ENCODE measurements at regions not wholly inside any gene's neighbourhood (a gene's known extent, or its start where the extent isn't known, plus 50 kb on each side); places are given as distances from the start of the nearest gene placed in this dataset.

- DNase-seq (ENCODE audit: low read depth) (no peak), FAIRE-seq (no peak)
- Histone ChIP-seq H3K4me3 (ENCODE audit: low read depth, low read length) (no peak overlapping the region), H3K27me3 (ENCODE audit: control insufficient read depth, insufficient read depth, low read length) (no peaks in the 10 kb centered on the region), H3K36me3 (ENCODE audit: control insufficient read depth, insufficient read depth, low read length) (no peaks in the 10 kb centered on the region)
- TF ChIP-seq CTCF (IDR thresholded peaks at IDR 0.05; ENCODE audit: insufficient read depth, low read length, severe bottlenecking): no peak
Observed at GRCh38 chr1:4444086-4444485, 210.3 kb upstream of the AJAP1 start.

- H3K36me3 ChIP-seq (ENCODE audit: control insufficient read depth, insufficient read depth, low read length): no peaks in the 10 kb centered on the region
- H3K27me3 ChIP-seq (ENCODE audit: control insufficient read depth, insufficient read depth, low read length): no peaks in the 10 kb centered on the region
- TF ChIP-seq CTCF (IDR thresholded peaks at IDR 0.05; ENCODE audit: insufficient read depth, low read length, severe bottlenecking): no peak
- FAIRE-seq (no peak), DNase-seq (ENCODE audit: low read depth) (no peak)
- no peak overlapping the region for H3K4me3 ChIP-seq (ENCODE audit: low read depth, low read length)
Observed at GRCh38 chr1:4447778-4448420, 206.5 kb upstream of the AJAP1 start.

- H3K36me3 ChIP-seq (ENCODE audit: control insufficient read depth, insufficient read depth, low read length): no peaks in the 10 kb centered on the region
- no peak for DNase-seq (ENCODE audit: low read depth)
- FAIRE-seq: no peak
Observed at GRCh38 chr1:4449972-4450371, 204.4 kb upstream of the AJAP1 start.

GRCh38 chr1:4452701-4453100 is 201.7 kb upstream of the AJAP1 start:
- FAIRE-seq (no peak), DNase-seq (ENCODE audit: low read depth) (no peak)
- TF ChIP-seq CTCF (IDR thresholded peaks at IDR 0.05; ENCODE audit: insufficient read depth, low read length, severe bottlenecking): no peak
- no peak overlapping the region for H3K4me3 ChIP-seq (ENCODE audit: low read depth, low read length)
- no peaks in the 10 kb centered on the region for H3K36me3 ChIP-seq (ENCODE audit: control insufficient read depth, insufficient read depth, low read length)
- no peaks in the 10 kb centered on the region for H3K27me3 ChIP-seq (ENCODE audit: control insufficient read depth, insufficient read depth, low read length)

More at GRCh38 chr1:4449972-4450371, 204.4 kb upstream of the AJAP1 start:
- no peaks in the 10 kb centered on the region for H3K27me3 ChIP-seq (ENCODE audit: control insufficient read depth, insufficient read depth, low read length)
- no peak overlapping the region for H3K4me3 ChIP-seq (ENCODE audit: low read depth, low read length)
- TF ChIP-seq CTCF (IDR thresholded peaks at IDR 0.05; ENCODE audit: insufficient read depth, low read length, severe bottlenecking): no peak

GRCh38 chr1:4460052-4460451 is 194.4 kb upstream of the AJAP1 start:
- no peak for TF ChIP-seq CTCF (IDR thresholded peaks at IDR 0.05; ENCODE audit: insufficient read depth, low read length, severe bottlenecking)
- DNase-seq (ENCODE audit: low read depth) (no peak), FAIRE-seq (no peak)
- Histone ChIP-seq H3K27me3 (ENCODE audit: control insufficient read depth, insufficient read depth, low read length) (no peaks in the 10 kb centered on the region), H3K36me3 (ENCODE audit: control insufficient read depth, insufficient read depth, low read length) (no peaks in the 10 kb centered on the region), H3K4me3 (ENCODE audit: low read depth, low read length) (no peak overlapping the region)

GRCh38 chr1:4460651-4461050 is 193.8 kb upstream of the AJAP1 start:
- FAIRE-seq (no peak), DNase-seq (ENCODE audit: low read depth) (no peak)
- Histone ChIP-seq H3K27me3 (ENCODE audit: control insufficient read depth, insufficient read depth, low read length) (no peaks in the 10 kb centered on the region), H3K36me3 (ENCODE audit: control insufficient read depth, insufficient read depth, low read length) (no peaks in the 10 kb centered on the region), H3K4me3 (ENCODE audit: low read depth, low read length) (no peak overlapping the region)
- no peak for TF ChIP-seq CTCF (IDR thresholded peaks at IDR 0.05; ENCODE audit: insufficient read depth, low read length, severe bottlenecking)
